GM21786 (cell line): ENCODE measurements at regions not wholly inside any gene's neighbourhood (a gene's known extent, or its start where the extent isn't known, plus 50 kb on each side); places are given as distances from the start of the nearest gene placed in this dataset.

ENCODE experiments used
- ATAC-seq: cut with Tn5 transposase; IDR thresholded peaks from one replicate; pipeline ENCODE4 v1.9.1; 2021; ENCODE audit not compliant: unreplicated experiment

DNA sequence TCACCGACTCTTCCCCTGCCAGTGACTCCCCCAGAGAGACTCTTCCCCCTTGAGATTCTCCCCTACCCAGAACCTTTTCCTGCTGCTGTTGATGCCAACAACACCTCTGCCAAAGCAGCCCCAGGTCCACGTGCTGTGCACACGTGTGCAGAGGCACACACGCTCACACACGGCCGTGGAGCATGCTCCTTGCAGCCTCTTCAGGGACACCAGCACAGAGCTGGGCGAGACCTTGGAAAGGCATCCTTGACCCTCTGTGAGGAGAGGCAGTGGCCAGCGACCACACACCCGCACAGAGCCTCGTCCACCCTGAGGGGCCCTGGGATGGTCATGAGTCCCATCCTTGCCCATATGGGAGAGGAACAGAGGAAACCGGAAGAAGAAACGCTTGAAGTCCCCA lies 181.9 kb downstream of the RBFOX3 start:
- ATAC-seq = no peak

- no peak for ATAC-seq
Observed at GRCh38 chr17:79427621-79428539, 183.0 kb downstream of the RBFOX3 start.

- no peak for ATAC-seq
Observed at GRCh38 chr17:79425686-79426085, 185.2 kb downstream of the RBFOX3 start.

- no peak for ATAC-seq
Observed at GRCh38 chr17:79424471-79425185, 186.2 kb downstream of the RBFOX3 start.

GRCh38 chr17:79423811-79424465 lies 186.9 kb downstream of the RBFOX3 start:
- ATAC-seq = no peak

DNA sequence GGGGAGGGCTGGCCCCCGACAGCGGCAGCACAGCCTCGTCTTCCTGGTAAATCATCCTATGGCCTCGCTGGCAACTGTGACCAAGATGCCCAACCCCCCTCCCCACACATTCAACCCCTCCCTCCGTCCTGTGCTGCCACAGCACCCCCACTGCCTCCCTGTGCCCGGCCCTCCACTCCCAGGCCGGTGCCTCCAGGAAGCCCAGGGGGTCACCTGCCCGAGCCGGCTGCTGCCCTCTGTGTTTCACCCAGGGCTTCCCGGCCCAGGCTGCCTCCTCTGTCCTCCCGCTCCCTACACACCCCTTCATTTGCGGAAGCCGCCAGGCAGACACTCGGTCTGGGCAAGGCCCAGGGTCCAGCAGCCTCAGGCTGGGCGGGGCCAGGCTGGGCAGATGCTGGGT lies 188.6 kb downstream of the RBFOX3 start:
- ATAC-seq = no peak

GRCh38 chr17:79420318-79421243 lies 190.3 kb downstream of the RBFOX3 start:
- ATAC-seq = no peak

DNA sequence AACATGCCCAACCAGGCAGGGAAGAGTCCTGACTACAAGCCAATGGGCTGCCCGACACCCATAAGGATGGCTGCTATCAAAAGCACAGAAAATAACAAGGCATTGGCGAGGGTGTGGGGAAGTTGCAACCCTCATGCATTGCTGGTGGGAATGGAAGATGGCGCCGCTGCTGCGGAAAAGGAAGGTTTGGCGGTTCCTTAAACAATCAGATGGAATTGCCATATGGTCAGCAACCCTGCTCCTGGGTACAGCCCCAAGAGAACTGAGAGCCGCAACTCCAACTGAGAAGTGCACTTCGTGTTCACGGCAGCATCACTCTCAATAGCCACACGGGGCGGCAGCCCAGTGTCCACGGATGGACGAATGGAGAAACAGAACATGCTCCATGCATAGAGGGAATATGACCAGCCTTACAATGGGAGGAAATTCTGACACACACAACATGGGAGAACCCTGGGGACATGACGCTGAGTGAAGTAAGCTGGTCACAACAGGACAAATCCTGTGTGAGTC lies 193.3 kb downstream of the RBFOX3 start:
- no peak for ATAC-seq

DNA sequence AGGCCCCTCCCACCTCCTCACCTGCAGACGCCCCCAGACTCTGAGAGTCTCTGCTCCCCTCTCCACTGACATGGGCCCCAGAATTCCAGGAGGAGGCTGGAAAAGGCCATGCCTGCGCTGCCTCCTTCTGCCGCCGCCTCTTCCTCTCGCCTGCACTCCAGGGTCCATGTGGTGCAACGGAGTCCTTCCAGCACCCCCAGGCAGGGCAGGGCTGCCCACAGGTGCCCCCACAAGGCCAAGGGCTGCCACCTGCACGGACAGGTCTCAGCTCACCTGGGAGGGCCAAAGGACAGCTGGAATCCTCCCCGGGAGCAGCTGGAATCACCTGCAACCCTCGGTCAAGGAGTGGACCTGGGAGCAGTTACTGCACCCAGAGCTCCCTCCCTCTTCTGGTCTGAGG lies 194.9 kb downstream of the RBFOX3 start:
- ATAC-seq = no peak

DNA sequence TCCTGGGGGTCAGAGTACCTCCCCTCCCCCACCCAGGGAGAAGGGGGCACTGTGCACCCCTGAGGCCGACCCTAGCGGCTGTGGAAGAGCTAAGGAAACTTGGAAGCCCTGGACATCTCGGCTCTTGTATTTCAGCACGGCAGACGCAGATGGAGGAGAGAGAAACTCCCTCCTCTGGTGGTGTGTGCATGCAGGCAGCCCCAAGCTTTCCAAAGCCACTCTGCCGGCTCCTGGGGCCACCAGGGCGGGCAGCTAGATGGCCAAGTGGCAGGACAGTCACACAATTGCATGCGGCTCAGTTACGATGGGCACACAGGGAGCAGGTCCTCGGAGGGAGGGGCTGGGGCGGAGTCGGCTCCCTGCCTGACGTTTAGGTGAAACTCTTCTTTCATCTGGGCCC lies 195.5 kb downstream of the RBFOX3 start:
- no peak for ATAC-seq

- ATAC-seq = no peak
Observed at GRCh38 chr17:79414793-79415211, 196.0 kb downstream of the RBFOX3 start.

DNA sequence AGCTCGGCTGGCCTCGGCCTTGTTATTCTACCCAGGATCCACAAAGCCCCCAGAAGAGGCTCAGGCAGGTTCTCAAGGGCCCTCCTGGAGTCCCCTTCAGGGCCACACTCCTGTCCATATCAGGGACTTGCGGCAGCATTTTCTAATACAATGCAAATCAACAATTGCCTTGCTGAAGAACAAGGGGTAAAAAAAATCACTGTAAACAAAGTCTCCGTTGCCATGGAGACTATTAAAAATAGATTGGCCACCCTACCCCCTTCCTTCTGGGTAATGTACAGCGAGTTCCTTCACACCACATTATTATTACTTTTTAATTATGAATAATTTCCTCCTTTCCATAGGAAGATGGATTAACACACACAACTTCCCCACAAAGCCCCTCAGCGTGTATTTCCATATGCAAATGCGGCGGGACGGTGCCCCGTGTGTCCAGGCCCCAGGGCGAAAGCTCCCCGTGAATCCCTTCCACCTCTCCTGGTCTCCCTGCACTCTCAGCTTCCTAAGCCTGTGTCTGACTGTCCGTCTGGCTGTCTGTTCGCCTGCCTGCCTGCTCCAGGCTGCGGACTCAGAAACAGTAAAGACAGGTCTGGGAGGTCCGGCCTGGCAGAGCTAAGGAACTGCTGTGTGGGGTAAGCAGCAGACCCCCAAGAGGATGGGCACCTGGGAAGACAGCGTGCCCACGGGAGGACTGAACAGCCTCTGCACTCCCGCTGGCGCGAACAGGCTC lies 196.6 kb downstream of the RBFOX3 start:
- no peak for ATAC-seq

- ATAC-seq = no peak
Observed at GRCh38 chr17:79413611-79414010, 197.2 kb downstream of the RBFOX3 start.

GRCh38 chr17:79412886-79413390 lies 197.9 kb downstream of the RBFOX3 start:
- ATAC-seq = no peak

GRCh38 chr17:79412110-79412509 lies 198.7 kb downstream of the RBFOX3 start:
- no peak for ATAC-seq

DNA sequence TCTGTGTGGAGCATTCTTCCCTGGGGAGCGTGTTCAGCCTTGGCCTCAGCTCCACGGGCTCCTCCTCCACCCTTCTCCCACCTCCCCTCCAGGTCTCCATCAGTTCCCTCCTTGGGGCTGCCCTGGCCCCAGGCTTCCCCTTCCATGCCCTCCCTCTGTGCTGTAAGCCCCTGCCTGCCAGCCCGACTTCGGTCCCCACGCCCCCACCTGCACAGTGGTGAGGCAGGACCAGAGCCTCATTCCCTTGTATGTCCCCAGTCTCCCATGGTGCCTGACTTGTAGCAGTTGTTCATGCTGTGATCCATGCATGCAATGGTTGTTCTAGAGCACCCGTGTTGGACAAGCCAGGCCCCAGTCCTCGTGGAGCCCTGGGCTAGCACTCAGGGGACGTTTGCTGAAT lies 199.4 kb downstream of the RBFOX3 start:
- ATAC-seq = no peak

DNA sequence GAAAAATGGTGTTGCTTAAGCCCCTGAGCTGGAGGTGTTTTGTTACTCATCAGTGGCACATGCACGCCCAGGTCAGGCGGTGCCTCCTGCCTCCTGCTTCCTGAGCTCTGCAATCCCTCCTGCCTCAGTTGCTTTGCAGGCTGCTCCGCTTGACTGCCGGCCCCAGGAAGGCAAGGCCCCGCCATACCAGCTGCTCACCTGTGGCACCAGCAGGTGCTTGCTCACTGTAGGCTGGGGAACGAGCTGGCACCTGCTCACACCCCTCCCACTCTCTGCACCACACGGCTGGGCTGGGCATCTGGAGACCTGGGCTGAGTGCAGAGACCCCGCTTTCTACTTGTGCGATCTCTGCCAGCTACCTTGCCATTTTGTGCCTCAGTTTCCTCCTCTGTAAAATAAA lies 200.2 kb downstream of the RBFOX3 start:
- no peak for ATAC-seq

GRCh38 chr17:79408251-79408650 lies 202.6 kb downstream of the RBFOX3 start:
- ATAC-seq = no peak

DNA sequence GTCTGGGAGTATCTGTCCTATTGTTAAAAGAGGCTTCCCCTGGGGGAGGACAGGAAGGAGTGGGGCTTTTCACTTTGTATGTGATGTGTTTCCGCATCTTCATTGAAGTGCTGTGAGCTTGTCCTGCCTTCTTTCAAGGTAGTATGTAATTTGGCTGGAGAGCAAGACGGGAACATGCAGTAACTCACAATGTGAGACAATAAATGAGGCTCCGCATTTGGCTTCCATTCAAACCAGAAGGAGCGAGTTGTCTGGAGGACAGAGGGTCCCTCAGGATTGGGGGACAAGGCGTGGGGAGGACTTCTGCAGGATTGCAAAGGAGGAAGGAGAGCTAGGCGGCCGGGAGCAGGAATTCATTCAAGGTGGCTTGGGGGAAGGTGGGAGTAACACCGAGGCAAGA lies 203.5 kb downstream of the RBFOX3 start:
- no peak for ATAC-seq

DNA sequence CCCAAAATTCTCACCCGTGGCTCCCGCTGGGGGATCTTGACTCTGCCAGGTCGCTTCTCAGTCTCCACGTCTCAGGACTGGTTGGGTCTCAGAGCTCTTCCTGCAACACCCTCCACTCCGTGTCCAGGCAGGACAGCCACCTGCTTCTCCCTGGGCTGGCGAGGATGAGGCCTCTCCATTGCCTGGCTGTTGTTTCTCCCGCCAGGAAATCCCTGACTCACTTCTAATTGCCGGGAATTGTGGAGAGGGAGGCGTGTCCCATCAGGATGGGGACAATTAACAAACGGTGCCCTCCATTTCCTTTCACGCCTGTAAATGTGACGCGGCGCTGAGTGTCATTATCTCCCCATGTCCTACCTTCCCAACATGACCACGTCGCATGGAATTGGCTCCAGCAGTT lies 204.5 kb downstream of the RBFOX3 start:
- ATAC-seq = no peak
